Ishikawa (cell line): ENCODE measurements at regions not wholly inside any gene's neighbourhood (a gene's known extent, or its start where the extent isn't known, plus 50 kb on each side); places are given as distances from the start of the nearest gene placed in this dataset.

Experiments used
- CEBPB ChIP-seq: IDR thresholded peaks from 2 replicates; pipeline ENCODE4 v1.6.1; 2012
- CREB1 ChIP-seq: IDR thresholded peaks from 2 replicates; pipeline ENCODE4 v1.6.1; 2012; ENCODE audit warnings: low read depth
- EGR1 ChIP-seq: IDR thresholded peaks from 2 replicates; pipeline ENCODE4 v1.6.1; 2012
- EP300 ChIP-seq: IDR thresholded peaks from 2 replicates; pipeline ENCODE4 v1.6.1; 2012; ENCODE audit warnings: borderline replicate concordance
- FOXM1 ChIP-seq: IDR thresholded peaks from 2 replicates; pipeline ENCODE4 v1.6.1; 2012; ENCODE audit warnings: low read depth, borderline replicate concordance
- NFIC ChIP-seq: IDR thresholded peaks from 2 replicates; pipeline ENCODE4 v1.6.1; 2012
- RAD21 ChIP-seq: IDR thresholded peaks from 2 replicates; pipeline ENCODE4 v1.6.1; 2012; ENCODE audit warnings: low read depth
- TAF1 ChIP-seq: IDR thresholded peaks from 2 replicates; pipeline ENCODE4 v1.6.1; 2012; ENCODE audit warnings: low read depth, mild to moderate bottlenecking
- TCF12 ChIP-seq: IDR thresholded peaks from 2 replicates; pipeline ENCODE4 v1.6.1; 2012; ENCODE audit warnings: low read depth
- TEAD4 ChIP-seq: IDR thresholded peaks from 2 replicates; pipeline ENCODE4 v1.6.1; 2012
- YY1 ChIP-seq: IDR thresholded peaks from 2 replicates; pipeline ENCODE4 v1.6.1; 2012; ENCODE audit warnings: low read depth
- ZBTB7A ChIP-seq: IDR thresholded peaks from 2 replicates; pipeline ENCODE4 v1.6.1; 2012; ENCODE audit warnings: low read depth
- TF ChIP-seq, protein P1 (sequence below): IDR thresholded peaks from 2 replicates; pipeline ENCODE4 v1.6.1; 2012
- TF ChIP-seq, protein P2 (sequence below): IDR thresholded peaks from 2 replicates; pipeline ENCODE4 v1.6.1; 2012
- TF ChIP-seq, protein P3 (sequence below): IDR thresholded peaks from 2 replicates; pipeline ENCODE4 v1.6.1; 2012; ENCODE audit warnings: low read depth, mild to moderate bottlenecking

DNA sequence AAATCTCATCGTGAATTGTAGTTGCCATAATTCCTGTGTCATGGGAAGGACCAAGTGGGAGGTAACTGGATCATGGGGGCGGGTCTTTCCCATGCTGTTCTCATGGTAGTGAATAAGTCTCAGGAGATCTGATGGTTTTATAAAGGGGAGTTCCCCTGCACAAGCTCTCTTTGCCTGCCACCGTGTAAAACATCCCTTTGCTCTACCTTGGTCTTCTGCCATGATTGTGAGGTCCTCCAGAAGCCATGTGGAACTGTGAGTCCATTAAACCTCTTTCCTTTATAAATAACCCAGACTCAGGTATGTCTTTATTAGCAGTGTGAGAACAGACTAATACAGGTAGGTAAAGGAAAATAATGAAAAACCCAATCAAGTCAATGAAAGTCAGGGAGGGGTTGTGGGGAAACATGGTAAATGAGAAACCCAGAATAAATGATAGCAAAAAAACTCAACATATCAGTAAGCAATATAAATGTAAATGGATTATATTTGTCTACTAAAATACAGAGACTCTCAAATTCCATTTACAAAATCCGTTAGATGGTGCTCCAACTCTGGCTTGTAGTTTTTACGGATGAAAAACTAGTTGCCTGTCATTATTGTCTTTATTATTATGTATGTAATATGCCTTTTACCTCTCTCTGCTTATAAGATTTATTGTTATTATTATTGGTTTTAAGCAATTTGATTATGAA, 98.9 kb upstream of the NDUFV2 start:
- TF ChIP-seq, protein P1, sequence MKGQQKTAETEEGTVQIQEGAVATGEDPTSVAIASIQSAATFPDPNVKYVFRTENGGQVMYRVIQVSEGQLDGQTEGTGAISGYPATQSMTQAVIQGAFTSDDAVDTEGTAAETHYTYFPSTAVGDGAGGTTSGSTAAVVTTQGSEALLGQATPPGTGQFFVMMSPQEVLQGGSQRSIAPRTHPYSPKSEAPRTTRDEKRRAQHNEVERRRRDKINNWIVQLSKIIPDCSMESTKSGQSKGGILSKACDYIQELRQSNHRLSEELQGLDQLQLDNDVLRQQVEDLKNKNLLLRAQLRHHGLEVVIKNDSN = no peak
- TF ChIP-seq, protein P2, sequence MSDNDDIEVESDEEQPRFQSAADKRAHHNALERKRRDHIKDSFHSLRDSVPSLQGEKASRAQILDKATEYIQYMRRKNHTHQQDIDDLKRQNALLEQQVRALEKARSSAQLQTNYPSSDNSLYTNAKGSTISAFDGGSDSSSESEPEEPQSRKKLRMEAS = no peak
- no peak for TF ChIP-seq EGR1
- TF ChIP-seq, protein P3, sequence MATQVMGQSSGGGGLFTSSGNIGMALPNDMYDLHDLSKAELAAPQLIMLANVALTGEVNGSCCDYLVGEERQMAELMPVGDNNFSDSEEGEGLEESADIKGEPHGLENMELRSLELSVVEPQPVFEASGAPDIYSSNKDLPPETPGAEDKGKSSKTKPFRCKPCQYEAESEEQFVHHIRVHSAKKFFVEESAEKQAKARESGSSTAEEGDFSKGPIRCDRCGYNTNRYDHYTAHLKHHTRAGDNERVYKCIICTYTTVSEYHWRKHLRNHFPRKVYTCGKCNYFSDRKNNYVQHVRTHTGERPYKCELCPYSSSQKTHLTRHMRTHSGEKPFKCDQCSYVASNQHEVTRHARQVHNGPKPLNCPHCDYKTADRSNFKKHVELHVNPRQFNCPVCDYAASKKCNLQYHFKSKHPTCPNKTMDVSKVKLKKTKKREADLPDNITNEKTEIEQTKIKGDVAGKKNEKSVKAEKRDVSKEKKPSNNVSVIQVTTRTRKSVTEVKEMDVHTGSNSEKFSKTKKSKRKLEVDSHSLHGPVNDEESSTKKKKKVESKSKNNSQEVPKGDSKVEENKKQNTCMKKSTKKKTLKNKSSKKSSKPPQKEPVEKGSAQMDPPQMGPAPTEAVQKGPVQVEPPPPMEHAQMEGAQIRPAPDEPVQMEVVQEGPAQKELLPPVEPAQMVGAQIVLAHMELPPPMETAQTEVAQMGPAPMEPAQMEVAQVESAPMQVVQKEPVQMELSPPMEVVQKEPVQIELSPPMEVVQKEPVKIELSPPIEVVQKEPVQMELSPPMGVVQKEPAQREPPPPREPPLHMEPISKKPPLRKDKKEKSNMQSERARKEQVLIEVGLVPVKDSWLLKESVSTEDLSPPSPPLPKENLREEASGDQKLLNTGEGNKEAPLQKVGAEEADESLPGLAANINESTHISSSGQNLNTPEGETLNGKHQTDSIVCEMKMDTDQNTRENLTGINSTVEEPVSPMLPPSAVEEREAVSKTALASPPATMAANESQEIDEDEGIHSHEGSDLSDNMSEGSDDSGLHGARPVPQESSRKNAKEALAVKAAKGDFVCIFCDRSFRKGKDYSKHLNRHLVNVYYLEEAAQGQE = no peak
- TF ChIP-seq EP300 = no peak
- no peak for TF ChIP-seq ZBTB7A
- TF ChIP-seq CREB1 = no peak
- TF ChIP-seq NFIC = no peak
- no peak for TF ChIP-seq FOXM1
- TF ChIP-seq CEBPB = no peak
- no peak for TF ChIP-seq YY1
- TF ChIP-seq TEAD4 = no peak
- TF ChIP-seq TCF12 = no peak
- no peak for TF ChIP-seq RAD21
- TF ChIP-seq TAF1 = no peak

DNA sequence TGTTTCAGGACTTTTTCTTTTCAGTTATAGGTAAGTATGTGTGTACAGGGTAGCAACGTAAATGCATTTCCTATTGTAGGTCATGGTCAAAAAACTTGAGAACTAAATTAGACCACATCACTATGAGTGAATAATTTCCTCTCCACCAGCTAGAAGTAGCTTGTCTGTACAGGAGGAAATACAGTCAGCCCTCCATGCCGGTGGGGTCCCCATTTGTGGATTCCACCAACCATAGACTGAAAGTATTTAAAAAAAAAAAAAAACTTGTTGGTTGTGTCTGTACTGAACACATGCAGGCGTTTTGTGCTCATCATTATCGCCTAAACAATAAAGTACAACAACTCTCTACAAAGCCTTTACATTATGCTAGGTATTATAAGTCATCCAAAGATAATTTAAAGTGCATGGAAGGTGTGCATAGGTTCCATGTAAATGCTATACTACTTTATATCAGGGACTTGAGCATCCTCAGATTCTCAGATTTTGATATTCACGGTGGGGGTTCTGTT, 94.2 kb upstream of the NDUFV2 start:
- no peak for TF ChIP-seq TAF1
- TF ChIP-seq FOXM1 = no peak
- no peak for TF ChIP-seq TCF12
- TF ChIP-seq, protein P1 = no peak
- TF ChIP-seq, protein P2 = no peak
- no peak for TF ChIP-seq EP300
- TF ChIP-seq TEAD4 = no peak
- TF ChIP-seq, protein P3 = no peak
- no peak for TF ChIP-seq YY1
- TF ChIP-seq EGR1 = no peak
- TF ChIP-seq NFIC = no peak

DNA sequence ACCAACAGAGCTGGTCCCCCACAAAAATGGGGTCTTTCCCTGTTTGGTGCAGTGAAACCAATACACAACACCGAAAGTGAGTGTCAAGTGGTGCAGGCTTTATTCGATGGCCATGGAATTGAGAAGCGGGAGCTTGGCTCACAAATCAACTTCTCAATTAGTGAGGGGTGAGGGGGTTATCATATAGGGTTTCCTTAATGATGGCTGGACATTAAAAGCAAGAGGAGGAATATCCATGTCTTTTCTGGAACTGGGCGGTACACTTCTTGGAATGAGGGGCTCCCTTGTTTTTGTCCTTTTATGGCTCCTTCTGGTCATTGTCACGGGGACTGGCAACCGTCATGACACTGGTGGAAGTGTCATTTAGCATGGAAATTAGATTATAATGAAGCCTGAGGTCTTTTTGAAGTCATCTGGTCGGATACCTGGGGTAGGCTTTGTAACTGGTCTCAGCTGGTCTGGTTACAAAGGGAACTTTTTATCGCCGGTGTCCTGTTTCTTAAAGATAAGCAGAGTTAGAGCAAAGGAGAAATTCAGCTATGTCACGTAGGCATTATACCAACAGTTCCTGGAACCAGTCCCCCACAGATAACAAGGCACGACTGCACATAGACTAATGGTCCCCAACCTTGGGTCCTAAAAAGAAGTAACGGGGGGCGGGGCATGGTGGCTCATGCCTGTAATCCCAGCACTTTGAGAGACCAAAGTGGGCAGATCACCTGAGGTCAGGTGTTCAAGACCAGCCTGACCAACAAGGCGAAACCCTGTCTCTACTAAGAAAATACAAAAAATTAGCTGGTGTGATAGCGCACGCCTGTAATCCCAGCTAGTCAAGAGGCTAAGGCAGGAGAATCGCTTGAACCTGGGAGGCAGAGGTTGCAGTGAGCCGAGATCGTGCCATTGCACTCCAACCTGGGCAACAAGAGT, 93.5 kb upstream of the NDUFV2 start:
- no peak for TF ChIP-seq TEAD4
- TF ChIP-seq, protein P1 = no peak
- TF ChIP-seq TCF12 = no peak
- TF ChIP-seq EP300 = no peak

DNA sequence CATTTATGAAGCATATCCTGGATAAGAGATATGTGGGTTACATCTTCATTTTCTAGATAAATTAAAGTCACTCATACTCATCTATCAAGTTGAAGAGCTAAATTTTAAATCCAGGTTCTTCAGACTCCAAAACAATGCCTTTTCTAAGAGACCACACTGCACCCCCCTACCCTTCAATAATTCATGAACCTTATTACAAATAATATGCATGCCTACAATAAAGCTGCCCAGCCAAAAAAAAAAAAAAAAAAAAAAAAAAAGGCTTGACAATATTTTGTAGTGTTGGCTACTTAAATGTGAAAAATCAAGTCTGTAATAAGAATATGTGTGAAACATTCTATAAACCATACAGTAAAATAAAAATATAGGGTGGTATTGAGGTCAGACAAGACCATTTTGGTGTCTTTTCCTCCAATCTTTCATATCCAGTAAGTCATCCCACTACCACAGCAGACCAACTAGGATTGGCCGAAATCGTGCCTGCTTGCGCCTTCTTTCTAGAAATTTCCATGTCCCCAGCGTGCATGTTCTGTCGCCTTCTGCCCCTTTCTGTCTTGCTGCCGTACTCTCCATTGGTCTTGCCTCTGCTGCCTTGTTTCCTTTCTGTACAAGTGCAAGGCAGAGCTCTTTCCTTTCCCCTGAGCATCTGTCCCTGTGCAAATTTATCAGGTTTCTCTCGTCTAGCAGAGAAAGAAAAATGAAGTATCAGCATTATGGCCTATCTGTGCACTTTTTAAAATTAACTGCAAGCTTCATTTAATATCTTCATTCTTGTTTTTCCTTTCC, 92.6 kb upstream of the NDUFV2 start:
- TF ChIP-seq, protein P1 = no peak
- TF ChIP-seq EGR1 (no peak), ZBTB7A (no peak), CEBPB (no peak), TCF12 (no peak), TAF1 (no peak), EP300 (no peak), TEAD4 (no peak), RAD21 (no peak), FOXM1 (no peak), CREB1 (no peak), NFIC (no peak), YY1 (no peak)
- TF ChIP-seq, protein P3 = no peak
- TF ChIP-seq, protein P2 = no peak
